HepG2 (cell line): ENCODE measurements at regions not wholly inside any gene's neighbourhood (a gene's known extent, or its start where the extent isn't known, plus 50 kb on each side); places are given as distances from the start of the nearest gene placed in this dataset.

Experiments
- ATAC-seq: fragments of 200-7000 bp; cut with Tn5 transposase; 3 replicates; pipeline ENCODE4 v1.9.1; 2020; ENCODE audit warnings: mild to moderate bottlenecking, moderate library complexity
- BruUV-seq: library from RNA; stranded (reverse); fragments of 400-500 nt; replicated peaks from 2 replicates; lab custom pipeline; 2021; lab: Mats Ljungman, UMichigan
- CTCF ChIA-PET: fragments of 300-600 bp; formaldehyde crosslinking; extraction: SDS; loops from one replicate; lab custom pipeline; 2021; ENCODE audit warnings: low total read pairs, inconsistent platforms, low intra/inter-chr PET ratio; lab: Yijun Ruan, JAX
- POLR2A ChIA-PET: fragments of 350-600 bp; sonication (Branson Sonifier 250); formaldehyde crosslinking; loops from one replicate; lab custom pipeline; 2020; ENCODE audit warnings: antibody characterized with exemption, inconsistent platforms; lab: Yijun Ruan, JAX
- DNase-seq: peaks from one replicate; pipeline ENCODE4 v3.0.0-alpha.2; 2015; ENCODE audit warnings: low spot score
- FAIRE-seq: peaks from 3 replicates; lab custom pipeline; 2011; peaks lifted over from hg19 to GRCh38; lab: Jason Lieb, UNC
- H2AFZ ChIP-seq: one replicate; pipeline ENCODE4 v1.6.1; 2011; ENCODE audit warnings: low read length, inconsistent platforms
- H3K27ac ChIP-seq: fragments of 300-600 bp; 3 replicates; pipeline ENCODE4 v1.8.0; 2011; ENCODE audit warnings: mixed run types, mild to moderate bottlenecking, mixed read lengths, low read length, inconsistent platforms; ENCODE audit not compliant: insufficient read depth; ENCODE audit errors: extremely low read length
- H3K27me3 ChIP-seq, 2 experiments: fragments of 200-600 bp in 1 of 2; 2 replicates in 1 of 2; 3 replicates in 1 of 2; pipeline versions ENCODE4 v1.6.0 to v1.8.0; 2011; ENCODE audit warnings: low read length in 2 of 2, mild to moderate bottlenecking in 2 of 2, moderate library complexity in 2 of 2, inconsistent platforms in 1 of 2; ENCODE audit not compliant: insufficient read depth in 2 of 2, control insufficient read depth in 1 of 2
- H3K36me3 ChIP-seq, 2 experiments: fragments of 200-600 bp in 1 of 2; replicated peaks in 1 of 2; 2 replicates in 1 of 2; 3 replicates in 1 of 2; pipeline versions ENCODE4 v1.5.1 to v1.8.0; 2011; ENCODE audit warnings: low read length in 2 of 2, inconsistent platforms in 1 of 2; ENCODE audit not compliant: insufficient read depth in 2 of 2, control insufficient read depth in 1 of 2
- H3K4me1 ChIP-seq: 2 replicates; pipeline ENCODE4 v1.5.1; 2012; ENCODE audit warnings: low read length, inconsistent platforms; ENCODE audit not compliant: insufficient read depth
- H3K4me2 ChIP-seq: 2 replicates; pipeline ENCODE4 v1.6.0; 2011; ENCODE audit warnings: low read depth, low read length, inconsistent platforms
- H3K4me3 ChIP-seq, 3 experiments: fragments of 200-600 bp in 1 of 3; sonication (generic), shearing (Covaris generic) in 1 of 3; replicated peaks in 1 of 3; 2 replicates each; pipeline ENCODE4 v1.5.1; 2011 to 2016; ENCODE audit warnings: low read length in 3 of 3, inconsistent platforms in 2 of 3, low read depth in 2 of 3, mild to moderate bottlenecking in 2 of 3, control low read depth in 1 of 3, mixed read lengths in 1 of 3; ENCODE audit not compliant: insufficient read depth in 1 of 3
- H3K79me2 ChIP-seq: one replicate; pipeline ENCODE4 v1.6.1; 2011; ENCODE audit warnings: low read length, inconsistent platforms; ENCODE audit not compliant: insufficient read depth
- H3K9ac ChIP-seq: 2 replicates; pipeline ENCODE4 v1.6.0; 2011; ENCODE audit warnings: mild to moderate bottlenecking, low read depth, low read length, inconsistent platforms; ENCODE audit not compliant: insufficient read depth
- H3K9me3 ChIP-seq: 2 replicates; pipeline ENCODE4 v1.5.1; 2012; ENCODE audit warnings: mild to moderate bottlenecking, low read length
- H4K20me1 ChIP-seq: 2 replicates; pipeline ENCODE4 v1.6.0; 2011; ENCODE audit warnings: inconsistent platforms, mild to moderate bottlenecking, low read length, moderate library complexity; ENCODE audit not compliant: insufficient read depth
- ERF ChIP-seq: IDR thresholded peaks from 2 replicates; pipeline ENCODE4 v1.6.1; 2018; ENCODE audit warnings: missing biosample characterization, missing genetic modification reagents
- LCORL ChIP-seq, 2 experiments: fragments of 450-650 bp in 1 of 2; sonication (generic) in 1 of 2; formaldehyde crosslinking in 1 of 2; IDR thresholded peaks; 2 replicates each; pipeline versions ENCODE4 v1.5.0 to v1.6.1; 2017 to 2020; ENCODE audit warnings: antibody characterized with exemption in 1 of 2, missing genetic modification reagents in 1 of 2
- RFX1 ChIP-seq: fragments of 450-650 bp; IDR thresholded peaks from 2 replicates; pipeline ENCODE4 v1.6.1; 2017
- RFXAP ChIP-seq: sonication (generic); formaldehyde crosslinking; IDR thresholded peaks from 2 replicates; pipeline ENCODE4 v1.4.0; 2020; ENCODE audit warnings: missing genetic modification reagents, borderline replicate concordance
- WGBS: methylation state at CpG from one replicate; pipeline ENCODE4 v1.1.6; 2017; ENCODE audit warnings: low lambda C conversion rate; 5-methylcytosine and 5-hydroxymethylcytosine counted together
- in situ Hi-C: cut with HindIII; loops from 2 replicates; pipeline ENCODE4 v1.10.0; 2017; ENCODE audit warnings: low pct_unique_long_range_greater_than_20kb; ENCODE audit not compliant: extremely low pct_ligation_motif_present
- intact Hi-C: fragments of 100-400 bp; cut with micrococcal nuclease; formaldehyde crosslinking; loops from one replicate; pipeline ENCODE4 v1.10.0; 2022; ENCODE audit not compliant: unreplicated experiment
- TF ChIP-seq, protein P1 (sequence below): sonication (generic); formaldehyde crosslinking; IDR thresholded peaks from 2 replicates; pipeline ENCODE4 v1.8.0; 2022; ENCODE audit warnings: mild to moderate bottlenecking, missing genetic modification reagents, borderline replicate concordance

DNA sequence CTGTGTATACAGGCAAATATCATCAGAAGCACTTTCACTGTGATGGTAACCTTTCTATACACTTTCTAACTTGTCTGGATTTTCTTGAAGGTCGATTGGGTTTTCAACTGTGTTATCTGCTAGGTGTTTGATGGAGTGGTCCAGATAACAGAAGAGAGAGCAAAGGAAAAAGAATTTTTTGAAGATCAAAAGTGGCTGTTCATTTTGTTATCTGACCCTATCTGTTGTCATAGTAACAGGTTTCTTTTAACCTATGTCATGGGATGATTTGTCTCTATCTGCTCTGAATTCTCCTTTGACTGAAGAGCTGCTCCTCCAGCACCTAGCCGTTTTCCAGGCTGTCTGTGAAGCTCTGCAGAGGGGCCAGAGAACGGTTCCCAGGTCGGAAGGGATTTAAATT is 77.8 kb upstream of the IRX2 start:
- FAIRE-seq (no peak), DNase-seq (no peak), ATAC-seq (no peak)
- TF ChIP-seq RFXAP (no peak), RFX1 (peak; percentile 26; the same call in 1 of the 2 replicates)
- no peaks in the 10 kb centered on the region for H3K4me1 ChIP-seq
- CTCF ChIA-PET = no interaction called here
- BruUV-seq = no TSS peak
- intact Hi-C loops (no loop called here), in situ Hi-C loops (no loop called here)
- no peak overlapping the region for H3K4me2 ChIP-seq
- H3K4me3 ChIP-seq = no peak overlapping the region
- H3K36me3 ChIP-seq = no peaks in the 10 kb centered on the region
- POLR2A ChIA-PET = no interaction called here
- no peak overlapping the region for H3K9ac ChIP-seq
- no peaks in the 10 kb centered on the region; a peak in 1 of 5 replicates for H3K27me3 ChIP-seq
- no peak overlapping the region for H2AFZ ChIP-seq
- no peak overlapping the region for H3K27ac ChIP-seq
- 0 out of 2 replicates have a peak, but pooled peaks cover 7% of the 10 kb centered on the region for H3K9me3 ChIP-seq
- 0% methylated on average over 4 of the region's 4 CpGs for WGBS
- no peaks in the 10 kb centered on the region for H3K79me2 ChIP-seq
- no peaks in the 10 kb centered on the region for H4K20me1 ChIP-seq

DNA sequence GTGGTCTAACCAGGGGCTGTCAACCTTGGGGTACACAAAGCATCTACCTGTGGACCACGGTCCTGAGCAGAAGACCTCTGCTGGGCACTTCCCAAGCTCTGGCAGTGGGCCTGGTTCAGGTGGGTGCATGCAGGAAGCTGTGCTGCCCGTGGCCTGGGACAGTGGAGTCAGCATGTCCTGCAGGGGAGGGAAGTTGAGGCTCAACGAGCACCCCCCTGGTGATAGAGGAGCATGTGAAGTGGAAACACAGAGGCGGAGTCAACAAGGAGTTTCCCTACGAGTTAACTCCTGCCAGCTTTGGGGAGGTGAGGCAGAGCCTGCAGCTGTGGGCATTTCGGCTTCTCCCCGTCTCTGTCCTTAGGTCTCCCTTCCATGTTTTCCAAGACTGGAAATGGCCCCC is 67.5 kb upstream of the IRX2 start:
- Histone ChIP-seq H3K79me2 (no peaks in the 10 kb centered on the region), H3K27me3 (peaks cover 2 to 10% of the 10 kb centered on the region in 2 experiments; a peak in 1 of 5 replicates), H3K27ac (no peak overlapping the region), H2AFZ (no peak overlapping the region), H3K9ac (no peak overlapping the region), H3K4me2 (no peak overlapping the region), H4K20me1 (no peaks in the 10 kb centered on the region), H3K4me3 (no peak overlapping the region), H3K4me1 (no peaks in the 10 kb centered on the region), H3K9me3 (no peaks in the 10 kb centered on the region), H3K36me3 (no peaks in the 10 kb centered on the region)
- 0% methylated on average over 4 of the region's 7 CpGs for WGBS
- no peak for DNase-seq
- no peak for ATAC-seq
- in situ Hi-C loops (no loop called here), intact Hi-C loops (no loop called here)
- no peak for FAIRE-seq
- BruUV-seq = no TSS peak
- CTCF ChIA-PET = no interaction called here
- POLR2A ChIA-PET = no interaction called here
- no peak for TF ChIP-seq LCORL (IDR thresholded peaks at IDR 0.05)
- TF ChIP-seq LCORL (CRISPR knock-in tag; IDR thresholded peaks at IDR 0.05) = no peak
- TF ChIP-seq, protein P1, sequence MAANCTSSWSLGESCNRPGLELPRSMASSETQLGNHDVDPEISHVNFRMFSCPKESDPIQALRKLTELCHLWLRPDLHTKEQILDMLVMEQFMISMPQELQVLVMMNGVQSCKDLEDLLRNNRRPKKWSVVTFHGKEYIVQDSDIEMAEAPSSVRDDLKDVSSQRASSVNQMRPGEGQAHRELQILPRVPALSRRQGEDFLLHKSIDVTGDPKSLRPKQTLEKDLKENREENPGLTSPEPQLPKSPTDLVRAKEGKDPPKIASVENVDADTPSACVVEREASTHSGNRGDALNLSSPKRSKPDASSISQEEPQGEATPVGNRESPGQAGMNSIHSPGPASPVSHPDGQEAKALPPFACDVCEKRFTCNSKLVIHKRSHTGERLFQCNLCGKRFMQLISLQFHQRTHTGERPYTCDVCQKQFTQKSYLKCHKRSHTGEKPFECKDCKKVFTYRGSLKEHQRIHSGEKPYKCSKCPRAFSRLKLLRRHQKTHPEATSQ (CRISPR knock-in tag) = no peak
- TF ChIP-seq ERF = no peak
